NCI-H510A treated with DMSO at 0.1 percent for 48 hours (cell line): ENCODE measurements at regions not wholly inside any gene's neighbourhood (a gene's known extent, or its start where the extent isn't known, plus 50 kb on each side); places are given as distances from the start of the nearest gene placed in this dataset.

ENCODE experiments used
- DNase-seq: peaks from one replicate; lab custom pipeline; 2025; lab: John Stamatoyannopoulos, UW

DNA sequence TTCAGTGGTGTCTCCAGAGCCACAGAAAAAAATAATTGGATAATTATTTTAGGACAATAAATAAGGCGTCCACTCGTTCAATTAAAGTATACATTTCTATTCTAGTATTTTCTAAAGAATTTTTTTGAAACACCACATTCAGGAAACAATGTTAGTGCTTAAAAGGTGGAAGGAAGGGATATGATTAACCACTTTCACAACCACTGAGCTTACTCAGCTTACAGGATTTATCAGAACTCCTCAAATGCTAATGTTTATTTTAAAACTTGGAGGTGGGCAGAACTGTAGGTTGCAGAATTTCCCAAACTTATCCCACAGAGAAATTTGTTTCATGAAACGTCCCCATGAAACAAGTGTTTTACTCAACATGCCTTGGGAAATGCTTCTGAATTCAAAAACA is 54.3 kb upstream of the MAGEB2 start:
- DNase-seq: no peak
